ENCODE measurements at regions not wholly inside any gene's neighbourhood (a gene's known extent, or its start where the extent isn't known, plus 50 kb on each side); places are given as distances from the start of the nearest gene placed in this dataset.

DNA sequence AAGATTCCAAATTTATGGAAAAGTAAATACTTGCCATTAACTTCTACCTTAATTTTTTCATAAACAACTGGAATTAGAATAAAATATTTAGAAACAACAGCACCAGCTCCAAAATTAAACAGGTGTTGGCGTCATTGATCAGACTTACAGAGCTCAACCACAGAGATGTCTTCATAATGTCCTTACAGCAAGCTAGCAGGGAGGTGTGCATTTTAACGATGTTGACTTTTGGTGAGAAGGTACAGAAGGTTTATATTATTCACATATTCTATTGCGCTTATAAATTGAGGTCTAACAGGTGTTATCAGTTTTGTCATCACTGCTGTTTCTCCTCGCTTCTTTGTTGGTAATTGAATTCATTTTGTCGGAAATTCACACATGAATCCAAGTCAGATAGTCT, 226.2 kb upstream of the CA10 start:
- TF ChIP-seq, protein P1, sequence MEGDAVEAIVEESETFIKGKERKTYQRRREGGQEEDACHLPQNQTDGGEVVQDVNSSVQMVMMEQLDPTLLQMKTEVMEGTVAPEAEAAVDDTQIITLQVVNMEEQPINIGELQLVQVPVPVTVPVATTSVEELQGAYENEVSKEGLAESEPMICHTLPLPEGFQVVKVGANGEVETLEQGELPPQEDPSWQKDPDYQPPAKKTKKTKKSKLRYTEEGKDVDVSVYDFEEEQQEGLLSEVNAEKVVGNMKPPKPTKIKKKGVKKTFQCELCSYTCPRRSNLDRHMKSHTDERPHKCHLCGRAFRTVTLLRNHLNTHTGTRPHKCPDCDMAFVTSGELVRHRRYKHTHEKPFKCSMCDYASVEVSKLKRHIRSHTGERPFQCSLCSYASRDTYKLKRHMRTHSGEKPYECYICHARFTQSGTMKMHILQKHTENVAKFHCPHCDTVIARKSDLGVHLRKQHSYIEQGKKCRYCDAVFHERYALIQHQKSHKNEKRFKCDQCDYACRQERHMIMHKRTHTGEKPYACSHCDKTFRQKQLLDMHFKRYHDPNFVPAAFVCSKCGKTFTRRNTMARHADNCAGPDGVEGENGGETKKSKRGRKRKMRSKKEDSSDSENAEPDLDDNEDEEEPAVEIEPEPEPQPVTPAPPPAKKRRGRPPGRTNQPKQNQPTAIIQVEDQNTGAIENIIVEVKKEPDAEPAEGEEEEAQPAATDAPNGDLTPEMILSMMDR (IDR thresholded peaks at IDR 0.05; ENCODE audit: low read depth, low read length) = no peak
- TF ChIP-seq EZH2phosphoT487 (IDR thresholded peaks at IDR 0.05; ENCODE audit: low read depth) = no peak
